ENCODE measurements at regions not wholly inside any gene's neighbourhood (a gene's known extent, or its start where the extent isn't known, plus 50 kb on each side); places are given as distances from the start of the nearest gene placed in this dataset.
"Not testable (repeated sequence)": the region's sequence is repeated elsewhere in the genome, so short reads cannot be mapped to it uniquely, and the experiment has no call there.

- H3K4me3 ChIP-seq (ENCODE audit: low read length); H3K4me1 ChIP-seq (ENCODE audit: low read length); H3F3A ChIP-seq (ENCODE audit: insufficient read depth, low read length); H3K9me2 ChIP-seq (replicated peaks; ENCODE audit: insufficient read depth, low read length); H3K4me2 ChIP-seq (ENCODE audit: low read depth, low read length); H3K36me3 ChIP-seq (replicated peaks; ENCODE audit: insufficient read depth, low read length); H3K9ac ChIP-seq (ENCODE audit: low read length); H3K27me3 ChIP-seq (replicated peaks; ENCODE audit: insufficient read depth, low read length); H3K79me2 ChIP-seq (ENCODE audit: low read length); H4K20me1 ChIP-seq (ENCODE audit: insufficient read depth, low read length); H3K27ac ChIP-seq (ENCODE audit: low read length); H3K9me3 ChIP-seq (replicated peaks; ENCODE audit: insufficient read depth, low read length); H2AFZ ChIP-seq (ENCODE audit: low read length): not testable (repeated sequence)
- TF ChIP-seq CTCF (IDR thresholded peaks at IDR 0.05; ENCODE audit: low read length): peak; percentile 34
- peak; percentile 38 for DNase-seq
Measured at GRCh38 chr1:46878173-46878782, 63.0 kb downstream of the CYP4A11 start.

GRCh38 chr1:46876093-46876492, 65.2 kb downstream of the CYP4A11 start:
- H3K27ac ChIP-seq (ENCODE audit: low read length); H3K36me3 ChIP-seq (replicated peaks; ENCODE audit: insufficient read depth, low read length); H3K4me2 ChIP-seq (ENCODE audit: low read depth, low read length); H2AFZ ChIP-seq (ENCODE audit: low read length); DNase-seq; H3K9me3 ChIP-seq (replicated peaks; ENCODE audit: insufficient read depth, low read length); H3K27me3 ChIP-seq (replicated peaks; ENCODE audit: insufficient read depth, low read length); H3K79me2 ChIP-seq (ENCODE audit: low read length); H3K9ac ChIP-seq (ENCODE audit: low read length); H3K9me2 ChIP-seq (replicated peaks; ENCODE audit: insufficient read depth, low read length); H4K20me1 ChIP-seq (ENCODE audit: insufficient read depth, low read length); H3F3A ChIP-seq (ENCODE audit: insufficient read depth, low read length); H3K4me1 ChIP-seq (ENCODE audit: low read length); H3K4me3 ChIP-seq (ENCODE audit: low read length): not testable (repeated sequence)
- TF ChIP-seq CTCF (IDR thresholded peaks at IDR 0.05; ENCODE audit: low read length): peak; percentile 38

All from MM.1S (cell line).